GM20000 (cell line): ENCODE measurements at regions not wholly inside any gene's neighbourhood (a gene's known extent, or its start where the extent isn't known, plus 50 kb on each side); places are given as distances from the start of the nearest gene placed in this dataset.

Experiments
- DNase-seq: peaks from one replicate; pipeline ENCODE4 v3.0.0; 2012; ENCODE audit warnings: low spot score
- CTCF ChIP-seq: IDR thresholded peaks from 2 replicates; pipeline ENCODE4 v1.5.1; 2012; ENCODE audit warnings: mild to moderate bottlenecking, control low read depth; ENCODE audit errors: extremely low read depth, missing control alignments

GRCh38 chr17:71921796-71922195 is 199.0 kb upstream of the SOX9 start:
- no peak for DNase-seq
- no peak for TF ChIP-seq CTCF

- TF ChIP-seq CTCF = no peak
- no peak for DNase-seq
Observed at GRCh38 chr17:71922439-71922838, 198.4 kb upstream of the SOX9 start.

GRCh38 chr17:71926746-71927398 is 193.9 kb upstream of the SOX9 start:
- TF ChIP-seq CTCF = no peak
- no peak for DNase-seq

GRCh38 chr17:71933306-71933705 is 187.5 kb upstream of the SOX9 start:
- no peak for TF ChIP-seq CTCF
- DNase-seq = no peak

- DNase-seq = no peak
- TF ChIP-seq CTCF = no peak
Observed at GRCh38 chr17:71934520-71934919, 186.3 kb upstream of the SOX9 start.

GRCh38 chr17:71935341-71935740 is 185.5 kb upstream of the SOX9 start:
- DNase-seq = no peak
- no peak for TF ChIP-seq CTCF

GRCh38 chr17:71936977-71937376 is 183.8 kb upstream of the SOX9 start:
- TF ChIP-seq CTCF = no peak
- DNase-seq = no peak
